GM12892 (cell line): ENCODE measurements at regions not wholly inside any gene's neighbourhood (a gene's known extent, or its start where the extent isn't known, plus 50 kb on each side); places are given as distances from the start of the nearest gene placed in this dataset.

Experiments used
- POLR2A ChIP-seq: IDR thresholded peaks from 2 replicates; pipeline ENCODE4 v1.6.1; 2011; ENCODE audit warnings: low read depth, low read length, control low read depth
- TAF1 ChIP-seq: IDR thresholded peaks from 2 replicates; pipeline ENCODE4 v1.6.1; 2011; ENCODE audit warnings: low read depth, mild to moderate bottlenecking, control low read depth, low read length, borderline replicate concordance

DNA sequence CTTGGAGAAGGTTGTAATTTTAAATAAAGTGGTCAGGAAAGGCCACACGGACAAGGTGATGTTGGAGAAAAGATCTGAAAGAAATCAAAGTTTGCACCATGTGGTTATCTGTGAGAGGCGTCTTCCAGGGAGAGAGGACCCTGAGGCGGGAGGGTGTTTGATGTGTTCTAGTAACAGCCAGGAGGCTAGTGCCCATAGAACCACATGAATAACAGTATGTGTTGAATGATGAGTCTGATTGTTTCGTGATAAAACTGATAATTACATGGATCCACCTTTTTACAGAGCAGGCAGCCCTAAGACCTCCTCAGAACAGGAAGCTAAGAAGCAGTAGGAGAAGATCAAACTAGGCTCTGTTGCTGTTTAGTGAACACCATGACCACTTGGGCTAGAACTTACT, 91.4 kb downstream of the SCG2 start:
- TF ChIP-seq TAF1 (no peak), POLR2A (no peak)
